Fibroblast of pulmonary artery (primary cell): ENCODE measurements at regions not wholly inside any gene's neighbourhood (a gene's known extent, or its start where the extent isn't known, plus 50 kb on each side); places are given as distances from the start of the nearest gene placed in this dataset.

Experiments
- DNase-seq: peaks from one replicate; pipeline ENCODE4 v3.0.0-alpha.2; 2010; ENCODE audit warnings: low read depth
- H3K4me3 ChIP-seq: replicated peaks from 2 replicates; pipeline ENCODE4 v1.5.1; 2011; ENCODE audit warnings: low read depth, mild to moderate bottlenecking, control low read depth, low read length, moderate library complexity
- CTCF ChIP-seq: IDR thresholded peaks from 2 replicates; pipeline ENCODE4 v1.5.1; 2011; ENCODE audit warnings: mild to moderate bottlenecking, control low read depth, low read length, inconsistent platforms; ENCODE audit errors: missing control alignments

GRCh38 chr6:147015674-147016073 lies 188.5 kb upstream of the STXBP5 start:
- DNase-seq = no peak
- TF ChIP-seq CTCF = no peak
- H3K4me3 ChIP-seq = no peak overlapping the region

- no peak for DNase-seq
- no peak overlapping the region for H3K4me3 ChIP-seq
- no peak for TF ChIP-seq CTCF
Observed at GRCh38 chr6:147016440-147016839, 187.8 kb upstream of the STXBP5 start.

- TF ChIP-seq CTCF = no peak
- no peak for DNase-seq
- H3K4me3 ChIP-seq = no peak overlapping the region
Observed at GRCh38 chr6:147017153-147017552, 187.1 kb upstream of the STXBP5 start.

GRCh38 chr6:147019001-147019400 lies 185.2 kb upstream of the STXBP5 start:
- no peak for TF ChIP-seq CTCF
- DNase-seq = no peak
- H3K4me3 ChIP-seq = no peak overlapping the region

- no peak overlapping the region for H3K4me3 ChIP-seq
- DNase-seq = peak; percentile 29
- no peak for TF ChIP-seq CTCF
Observed at GRCh38 chr6:147022041-147022440, 182.2 kb upstream of the STXBP5 start.

GRCh38 chr6:147023148-147023547 lies 181.1 kb upstream of the STXBP5 start:
- no peak for DNase-seq
- H3K4me3 ChIP-seq = no peak overlapping the region
- TF ChIP-seq CTCF = no peak

GRCh38 chr6:147023581-147023980 lies 180.6 kb upstream of the STXBP5 start:
- TF ChIP-seq CTCF = no peak
- no peak for DNase-seq
- H3K4me3 ChIP-seq = no peak overlapping the region
